ENCODE measurements at regions not wholly inside any gene's neighbourhood (a gene's known extent, or its start where the extent isn't known, plus 50 kb on each side); places are given as distances from the start of the nearest gene placed in this dataset.

DNA sequence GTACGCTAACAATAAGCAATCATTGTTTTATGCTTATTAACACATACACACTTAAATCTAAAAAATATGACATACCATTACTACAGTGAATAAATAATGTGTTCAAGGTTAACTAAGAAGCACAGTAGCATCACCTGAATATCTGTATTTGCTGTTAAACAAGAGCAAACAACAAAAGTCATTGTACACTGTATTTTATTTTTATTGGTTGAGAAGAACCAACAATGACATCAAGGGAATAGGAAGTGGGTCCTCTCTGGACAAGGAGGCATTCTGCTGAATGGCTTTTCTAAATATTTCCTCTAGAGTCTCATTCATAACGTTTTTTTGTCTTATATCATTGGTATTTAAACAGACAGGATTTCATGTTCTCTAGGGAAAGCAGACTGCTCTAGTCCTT is 460.4 kb downstream of the CDH9 start:
- DNase-seq: no peak
- Histone ChIP-seq H2BK5ac (ENCODE audit: low read depth, low read length, poor library complexity, severe bottlenecking) (no peak overlapping the region), H3K4me1 (ENCODE audit: control insufficient read depth, insufficient read depth, low read length) (no peaks in the 10 kb centered on the region), H4K8ac (ENCODE audit: low read depth in 2 of 2, low read length in 2 of 2) (no peak overlapping the region), H3K9me3 (ENCODE audit: control insufficient read depth, insufficient read depth, low read length) (no peaks in the 10 kb centered on the region; the same call in 1 of the 2 replicates), H4K91ac (ENCODE audit: insufficient read depth, low read depth, low read length) (no peak overlapping the region), H3K27ac (ENCODE audit: insufficient read depth, low read length) (no peak overlapping the region), H2BK15ac (ENCODE audit: low read depth, low read length) (no peak overlapping the region), H3K79me1 (ENCODE audit: low read depth in 1 of 2, low read length in 2 of 2) (no peaks in the 10 kb centered on the region), H3K23ac (ENCODE audit: low read depth, low read length) (no peak overlapping the region), H2BK20ac (ENCODE audit: low read depth, low read length) (no peak overlapping the region), H3K4me2 (ENCODE audit: low read depth, low read length) (no peak overlapping the region), H3K18ac (ENCODE audit: low read depth, low read length) (no peak overlapping the region), H3K4me3 (ENCODE audit: insufficient read depth, low read depth, low read length) (no peak overlapping the region), H2AK5ac (ENCODE audit: low read depth, low read length) (no peak overlapping the region), H4K20me1 (ENCODE audit: insufficient read depth, low read length) (no peaks in the 10 kb centered on the region), H3K56ac (ENCODE audit: extremely low read depth, insufficient read depth, low read length) (no peak overlapping the region), H3K14ac (replicated peaks; ENCODE audit: low read depth, low read length) (no peak overlapping the region), H3K9ac (ENCODE audit: low read depth, low read length) (no peak overlapping the region), H4K5ac (ENCODE audit: low read depth, low read length) (no peak overlapping the region), H3K36me3 (ENCODE audit: control insufficient read depth, insufficient read depth, low read length) (no peaks in the 10 kb centered on the region), H2AK9ac (replicated peaks; ENCODE audit: low read depth, low read length, poor library complexity) (no peak overlapping the region), H3K4ac (ENCODE audit: low read depth, low read length) (no peak overlapping the region), H3K9me1 (ENCODE audit: insufficient read depth, low read length) (no peaks in the 10 kb centered on the region), H2AFZ (replicated peaks; ENCODE audit: low read length, poor library complexity) (no peak overlapping the region), H3K27me3 (ENCODE audit: control insufficient read depth, insufficient read depth, low read length) (no peaks in the 10 kb centered on the region), H2BK120ac (ENCODE audit: low read depth, low read length) (no peak overlapping the region)
- BruUV-seq (replicated peaks): no TSS peak
- ATAC-seq (ENCODE audit: low read depth): no peak
- TF ChIP-seq CHD1 (IDR thresholded peaks at IDR 0.05; ENCODE audit: low read depth, low read length) (no peak), RCOR1 (IDR thresholded peaks at IDR 0.05; ENCODE audit: insufficient replicate concordance, low read length) (no peak), RAD21 (IDR thresholded peaks at IDR 0.05; ENCODE audit: low read length) (no peak), MXI1 (IDR thresholded peaks at IDR 0.05; ENCODE audit: borderline replicate concordance, low read depth, low read length) (no peak), MAZ (IDR thresholded peaks at IDR 0.05; ENCODE audit: borderline replicate concordance, low read depth, low read length) (no peak), FOS (IDR thresholded peaks at IDR 0.05; ENCODE audit: low read depth, low read length) (no peak), SMC3 (IDR thresholded peaks at IDR 0.05; ENCODE audit: low read depth, low read length) (no peak)
- TF ChIP-seq, protein P1, sequence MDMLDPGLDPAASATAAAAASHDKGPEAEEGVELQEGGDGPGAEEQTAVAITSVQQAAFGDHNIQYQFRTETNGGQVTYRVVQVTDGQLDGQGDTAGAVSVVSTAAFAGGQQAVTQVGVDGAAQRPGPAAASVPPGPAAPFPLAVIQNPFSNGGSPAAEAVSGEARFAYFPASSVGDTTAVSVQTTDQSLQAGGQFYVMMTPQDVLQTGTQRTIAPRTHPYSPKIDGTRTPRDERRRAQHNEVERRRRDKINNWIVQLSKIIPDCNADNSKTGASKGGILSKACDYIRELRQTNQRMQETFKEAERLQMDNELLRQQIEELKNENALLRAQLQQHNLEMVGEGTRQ (IDR thresholded peaks at IDR 0.05; ENCODE audit: low read depth, low read length): no peak
- TF ChIP-seq, protein P2, sequence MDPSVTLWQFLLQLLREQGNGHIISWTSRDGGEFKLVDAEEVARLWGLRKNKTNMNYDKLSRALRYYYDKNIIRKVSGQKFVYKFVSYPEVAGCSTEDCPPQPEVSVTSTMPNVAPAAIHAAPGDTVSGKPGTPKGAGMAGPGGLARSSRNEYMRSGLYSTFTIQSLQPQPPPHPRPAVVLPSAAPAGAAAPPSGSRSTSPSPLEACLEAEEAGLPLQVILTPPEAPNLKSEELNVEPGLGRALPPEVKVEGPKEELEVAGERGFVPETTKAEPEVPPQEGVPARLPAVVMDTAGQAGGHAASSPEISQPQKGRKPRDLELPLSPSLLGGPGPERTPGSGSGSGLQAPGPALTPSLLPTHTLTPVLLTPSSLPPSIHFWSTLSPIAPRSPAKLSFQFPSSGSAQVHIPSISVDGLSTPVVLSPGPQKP (IDR thresholded peaks at IDR 0.05; ENCODE audit: borderline replicate concordance, low read depth, low read length): no peak
- in situ Hi-C loops (cut with MboI; ENCODE audit: low sequenced_read_pairs): no loop called here
- dilution Hi-C loops (cut with HindIII; ENCODE audit: low sequenced_read_pairs, unreplicated experiment): no loop called here
- intact Hi-C loops (cut with micrococcal nuclease): no loop called here
- POLR2A ChIA-PET (ENCODE audit: unreplicated experiment): interaction anchor here (0.6 kb wide), 1 partner anchor 1836 kb away, joined by 6 read pairs; no protein-coding TSS in a partner anchor
- CTCF ChIA-PET: no interaction called here
- no CpG with 5 or more reads among the region's 2 CpGs for WGBS, 2 experiments (ENCODE audit: extremely low coverage in 2 of 2, insufficient read length in 1 of 2)

Data from IMR-90 (cell line).